ENCODE measurements at regions not wholly inside any gene's neighbourhood (a gene's known extent, or its start where the extent isn't known, plus 50 kb on each side); places are given as distances from the start of the nearest gene placed in this dataset.

DNA sequence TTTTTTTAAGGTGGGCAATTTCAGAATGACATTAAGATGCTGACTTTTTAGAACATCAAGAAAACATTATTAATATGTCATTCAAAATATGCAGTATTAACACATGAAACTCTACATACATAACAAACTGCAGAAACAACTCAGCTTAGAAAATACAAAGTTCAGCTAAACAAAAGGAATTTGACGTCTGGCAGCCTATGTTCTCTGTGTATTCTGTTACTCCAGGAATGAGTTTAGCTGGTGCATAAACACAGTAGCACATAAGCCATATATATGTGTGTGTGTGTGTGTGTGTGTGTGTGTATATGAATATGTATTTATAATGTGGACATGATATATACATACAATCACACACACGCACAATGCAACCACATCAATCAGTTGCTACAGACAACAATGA is 413.5 kb upstream of the PSMD7 start:
- TF ChIP-seq POLR2A (IDR thresholded peaks at IDR 0.05; ENCODE audit: low read depth, low read length) = no peak
- no peak for TF ChIP-seq TAF1 (IDR thresholded peaks at IDR 0.05; ENCODE audit: borderline replicate concordance, low read depth, low read length)
- TF ChIP-seq POLR2AphosphoS5 (IDR thresholded peaks at IDR 0.05; ENCODE audit: low read depth, low read length) = no peak
